ENCODE measurements at regions not wholly inside any gene's neighbourhood (a gene's known extent, or its start where the extent isn't known, plus 50 kb on each side); places are given as distances from the start of the nearest gene placed in this dataset.

- DNase-seq: no peak
Measured at GRCh38 chr18:41618147-41618546, 336.9 kb upstream of the PIK3C3 start.

GRCh38 chr18:41617647-41618046 is 337.4 kb upstream of the PIK3C3 start:
- no peak for DNase-seq

- DNase-seq: no peak
Measured at GRCh38 chr18:41613003-41613609, 341.9 kb upstream of the PIK3C3 start.

- DNase-seq: no peak
Measured at GRCh38 chr18:41604964-41605363, 350.1 kb upstream of the PIK3C3 start.

GRCh38 chr18:41602034-41602433 is 353.0 kb upstream of the PIK3C3 start:
- DNase-seq: no peak

- no peak for DNase-seq
Measured at GRCh38 chr18:41600693-41601391, 354.2 kb upstream of the PIK3C3 start.

GRCh38 chr18:41599466-41599865 is 355.6 kb upstream of the PIK3C3 start:
- no peak for DNase-seq

GRCh38 chr18:41594582-41594981 is 360.5 kb upstream of the PIK3C3 start:
- DNase-seq: no peak

GRCh38 chr18:41593171-41593675 is 361.8 kb upstream of the PIK3C3 start:
- DNase-seq: no peak

- DNase-seq: no peak
Measured at GRCh38 chr18:41587976-41588375, 367.1 kb upstream of the PIK3C3 start.

GRCh38 chr18:41585512-41585911 is 369.5 kb upstream of the PIK3C3 start:
- no peak for DNase-seq

GRCh38 chr18:41579185-41579584 is 375.8 kb upstream of the PIK3C3 start:
- no peak for DNase-seq

- DNase-seq: no peak
Measured at GRCh38 chr18:41577529-41577928, 377.5 kb upstream of the PIK3C3 start.

- DNase-seq: no peak
Measured at GRCh38 chr18:41576643-41577042, 378.4 kb upstream of the PIK3C3 start.

- no peak for DNase-seq
Measured at GRCh38 chr18:41569867-41570266, 385.2 kb upstream of the PIK3C3 start.

GRCh38 chr18:41561961-41562360 is 393.1 kb upstream of the PIK3C3 start:
- DNase-seq: no peak

GRCh38 chr18:41558715-41559114 is 396.3 kb upstream of the PIK3C3 start:
- no peak for DNase-seq

- no peak for DNase-seq
Measured at GRCh38 chr18:41553716-41554115, 401.3 kb upstream of the PIK3C3 start.

GRCh38 chr18:41548521-41549260 is 406.3 kb upstream of the PIK3C3 start:
- DNase-seq: no peak

- DNase-seq: no peak
Measured at GRCh38 chr18:41545091-41545888, 409.7 kb upstream of the PIK3C3 start.

- DNase-seq: no peak
Measured at GRCh38 chr18:41543815-41544214, 411.2 kb upstream of the PIK3C3 start.

- DNase-seq: no peak
Measured at GRCh38 chr18:41540237-41540871, 414.7 kb upstream of the PIK3C3 start.

GRCh38 chr18:41538751-41539150 is 416.3 kb upstream of the PIK3C3 start:
- no peak for DNase-seq
